HG02970 (cell line): ENCODE measurements at regions not wholly inside any gene's neighbourhood (a gene's known extent, or its start where the extent isn't known, plus 50 kb on each side); places are given as distances from the start of the nearest gene placed in this dataset.
"Not testable (repeated sequence)": the region's sequence is repeated elsewhere in the genome, so short reads cannot be mapped to it uniquely, and the experiment has no call there.

ENCODE experiments used
- ATAC-seq: cut with Tn5 transposase; IDR thresholded peaks from one replicate; pipeline ENCODE4 v1.9.1; 2021; ENCODE audit warnings: mild to moderate bottlenecking, moderate library complexity, moderate number of reproducible peaks; ENCODE audit not compliant: unreplicated experiment, low FRiP score

- no peak for ATAC-seq
Measured at GRCh38 chr5:156201788-156202403, 125.1 kb upstream of the SGCD start.

- ATAC-seq: no peak
Measured at GRCh38 chr5:156208271-156208670, 118.7 kb upstream of the SGCD start.

- no peak for ATAC-seq
Measured at GRCh38 chr5:156218367-156219158, 108.4 kb upstream of the SGCD start.

- ATAC-seq: no peak
Measured at GRCh38 chr5:156219483-156220005, 107.4 kb upstream of the SGCD start.

GRCh38 chr5:156221816-156222215, 105.1 kb upstream of the SGCD start:
- ATAC-seq: no peak

GRCh38 chr5:156223547-156223946, 103.4 kb upstream of the SGCD start:
- no peak for ATAC-seq

GRCh38 chr5:156226485-156226884, 100.5 kb upstream of the SGCD start:
- not testable (repeated sequence) for ATAC-seq

GRCh38 chr5:156230887-156231286, 96.1 kb upstream of the SGCD start:
- no peak for ATAC-seq

GRCh38 chr5:156232251-156232869, 94.6 kb upstream of the SGCD start:
- no peak for ATAC-seq

GRCh38 chr5:156237361-156237760, 89.6 kb upstream of the SGCD start:
- ATAC-seq: no peak

GRCh38 chr5:156239800-156240199, 87.2 kb upstream of the SGCD start:
- ATAC-seq: no peak

- no peak for ATAC-seq
Measured at GRCh38 chr5:156240414-156240813, 86.5 kb upstream of the SGCD start.

GRCh38 chr5:156241266-156241665, 85.7 kb upstream of the SGCD start:
- ATAC-seq: no peak

- ATAC-seq: no peak
Measured at GRCh38 chr5:156245895-156246294, 81.1 kb upstream of the SGCD start.

GRCh38 chr5:156251076-156251475, 75.9 kb upstream of the SGCD start:
- ATAC-seq: no peak

GRCh38 chr5:156253130-156253529, 73.8 kb upstream of the SGCD start:
- ATAC-seq: no peak

- no peak for ATAC-seq
Measured at GRCh38 chr5:156254196-156254595, 72.8 kb upstream of the SGCD start.

- ATAC-seq: no peak
Measured at GRCh38 chr5:156256642-156257041, 70.3 kb upstream of the SGCD start.

- ATAC-seq: no peak
Measured at GRCh38 chr5:156258934-156259333, 68.0 kb upstream of the SGCD start.

GRCh38 chr5:156259618-156260017, 67.3 kb upstream of the SGCD start:
- ATAC-seq: no peak

GRCh38 chr5:156261275-156261939, 65.6 kb upstream of the SGCD start:
- ATAC-seq: no peak
